SK-N-MC (cell line): ENCODE measurements at regions not wholly inside any gene's neighbourhood (a gene's known extent, or its start where the extent isn't known, plus 50 kb on each side); places are given as distances from the start of the nearest gene placed in this dataset.

Experiments used
- DNase-seq: peaks from one replicate; pipeline ENCODE4 v3.0.0-alpha.2; 2011; ENCODE audit warnings: low read depth, low spot score
- H3K27ac ChIP-seq: fragments of 200-600 bp; sonication (generic); 2 replicates; pipeline ENCODE4 v1.5.1; 2016; ENCODE audit warnings: mixed run types
- H3K36me3 ChIP-seq: fragments of 200-600 bp; sonication (generic); 2 replicates; pipeline ENCODE4 v1.6.1; 2017; ENCODE audit warnings: antibody characterized with exemption, low read length, mixed read lengths; ENCODE audit not compliant: insufficient read depth
- H3K4me3 ChIP-seq: fragments of 200-600 bp; sonication (generic); 2 replicates; pipeline ENCODE4 v1.5.1; 2016
- H3K9ac ChIP-seq: fragments of 200-600 bp; sonication (generic); 2 replicates; pipeline ENCODE4 v1.8.0; 2017; ENCODE audit warnings: mixed run types, mixed read lengths; ENCODE audit not compliant: insufficient read length
- H3K9me3 ChIP-seq: fragments of 200-600 bp; sonication (generic); 2 replicates; pipeline ENCODE4 v1.6.1; 2017; ENCODE audit warnings: low read depth, mild to moderate bottlenecking, antibody characterized with exemption, low read length, moderate library complexity, mixed read lengths
- EZH2 ChIP-seq: fragments of 200-600 bp; sonication (generic); IDR thresholded peaks from one replicate; pipeline ENCODE4 v1.6.1; 2017; ENCODE audit warnings: antibody characterized with exemption
- FOXP2 ChIP-seq: optimal IDR thresholded peaks from 2 replicates; pipeline ENCODE3; 2011; ENCODE audit warnings: mild to moderate bottlenecking, moderate library complexity; ENCODE audit not compliant: insufficient read depth; ENCODE audit errors: extremely low read length, control extremely low read depth
- POLR2AphosphoS5 ChIP-seq: IDR thresholded peaks from 2 replicates; pipeline ENCODE4 v1.6.1; 2012; ENCODE audit warnings: mild to moderate bottlenecking, low read depth, low read length, borderline replicate concordance

DNA sequence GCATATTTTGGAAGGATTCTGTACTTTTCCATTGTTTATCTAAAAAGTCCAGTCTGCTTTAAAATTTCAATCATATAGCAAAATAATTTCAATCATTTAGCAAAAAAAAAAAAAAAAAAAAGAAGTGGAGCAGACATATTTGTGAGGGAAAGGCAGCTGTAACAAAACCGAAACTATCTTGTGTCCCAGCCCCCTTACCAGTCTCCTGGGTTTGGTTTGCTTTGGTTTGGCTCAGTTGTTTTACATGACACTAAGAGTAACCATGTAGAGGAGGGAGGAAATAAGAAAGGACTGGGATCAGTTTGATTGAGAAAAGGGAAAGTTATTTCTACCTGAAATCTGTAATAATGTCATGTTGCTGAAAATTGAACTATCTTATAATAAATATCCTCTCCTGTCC lies 158.8 kb upstream of the GADL1 start:
- Histone ChIP-seq H3K36me3 (no peaks in the 10 kb centered on the region), H3K4me3 (no peak overlapping the region), H3K9ac (no peak overlapping the region), H3K27ac (no peak overlapping the region), H3K9me3 (no peaks in the 10 kb centered on the region)
- DNase-seq: no peak
- TF ChIP-seq EZH2: no peak
- TF ChIP-seq POLR2AphosphoS5: no peak
- no peak for TF ChIP-seq FOXP2

GRCh38 chr3:31054032-31054431 lies 159.6 kb upstream of the GADL1 start:
- no peak for DNase-seq
- Histone ChIP-seq H3K9ac (no peak overlapping the region), H3K4me3 (no peak overlapping the region), H3K9me3 (no peaks in the 10 kb centered on the region), H3K36me3 (no peaks in the 10 kb centered on the region), H3K27ac (no peak overlapping the region)
- TF ChIP-seq EZH2 (no peak), POLR2AphosphoS5 (no peak), FOXP2 (no peak)

DNA sequence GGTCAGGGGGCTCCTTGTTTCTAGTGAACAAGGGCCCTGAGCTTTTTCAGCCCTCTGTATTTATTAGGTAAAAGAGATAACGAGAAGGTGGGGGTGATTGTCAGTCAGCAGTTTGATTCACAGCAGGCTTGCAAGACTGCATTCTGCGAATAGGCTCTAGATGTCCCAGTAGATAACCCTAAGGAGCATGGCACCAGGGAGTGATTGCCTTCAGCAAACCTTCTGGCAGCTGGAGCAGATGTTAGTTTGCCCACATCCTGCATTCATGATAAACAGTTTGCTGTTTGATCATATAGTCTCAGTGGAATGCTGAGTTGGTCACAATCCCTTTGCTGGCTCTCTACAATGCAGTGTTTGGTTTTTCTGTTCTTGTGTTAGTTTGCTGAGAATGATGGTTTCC lies 161.3 kb upstream of the GADL1 start:
- TF ChIP-seq FOXP2 (no peak), POLR2AphosphoS5 (no peak), EZH2 (no peak)
- DNase-seq: no peak

DNA sequence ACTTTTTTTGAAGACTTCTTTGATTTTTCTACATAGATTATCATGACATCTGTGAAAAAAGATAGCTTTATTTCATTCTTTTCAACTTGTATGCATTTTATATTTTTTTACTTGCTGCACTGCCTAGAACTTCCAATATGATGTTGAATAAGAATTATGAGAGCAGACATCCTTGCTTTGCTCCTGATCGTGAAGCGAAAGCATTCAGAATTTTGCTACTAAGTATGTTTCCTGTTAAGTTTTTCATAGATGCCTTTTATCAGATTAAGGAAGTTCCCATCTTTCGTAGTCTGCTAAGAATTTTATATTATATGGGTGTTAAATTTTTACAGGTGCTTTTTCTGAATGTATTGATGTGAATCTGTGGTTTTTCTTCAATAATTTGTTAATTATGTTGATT lies 163.4 kb upstream of the GADL1 start:
- Histone ChIP-seq H3K9ac (no peak overlapping the region), H3K27ac (no peak overlapping the region), H3K9me3 (no peaks in the 10 kb centered on the region), H3K36me3 (no peaks in the 10 kb centered on the region), H3K4me3 (no peak overlapping the region)
- TF ChIP-seq POLR2AphosphoS5 (no peak), EZH2 (no peak), FOXP2 (no peak)
- no peak for DNase-seq

More for the DNA sequence above, 161.3 kb upstream of the GADL1 start:
- H3K27ac ChIP-seq: no peak overlapping the region
- no peaks in the 10 kb centered on the region for H3K9me3 ChIP-seq
- H3K36me3 ChIP-seq: no peaks in the 10 kb centered on the region
- no peak overlapping the region for H3K9ac ChIP-seq
- H3K4me3 ChIP-seq: no peak overlapping the region

- Histone ChIP-seq H3K4me3 (no peak overlapping the region), H3K36me3 (no peaks in the 10 kb centered on the region), H3K9ac (no peak overlapping the region), H3K27ac (no peak overlapping the region), H3K9me3 (no peaks in the 10 kb centered on the region)
- no peak for DNase-seq
- no peak for TF ChIP-seq POLR2AphosphoS5
- no peak for TF ChIP-seq FOXP2
- TF ChIP-seq EZH2: no peak
These were observed 169.6 kb upstream of the GADL1 start for GRCh38 chr3:31064021-31064420.

DNA sequence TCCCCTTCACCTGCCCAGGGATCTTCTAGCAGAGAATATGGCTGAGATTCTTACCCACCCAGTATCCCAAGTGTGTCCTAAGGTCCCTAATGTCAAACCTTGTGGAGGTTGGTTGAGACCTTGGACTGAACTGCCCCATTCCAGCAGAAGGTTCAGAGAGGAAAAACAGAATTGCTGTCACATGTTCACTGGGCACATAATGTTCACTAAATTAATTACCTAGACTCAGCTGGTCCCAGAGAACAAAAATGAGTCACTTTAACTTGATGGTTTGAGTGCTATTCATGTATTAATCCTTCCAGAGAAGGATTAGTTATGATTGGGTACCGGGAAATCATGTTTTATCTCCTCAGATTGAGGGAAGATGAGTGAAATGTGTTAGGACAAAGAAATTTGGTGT lies 171.3 kb upstream of the GADL1 start:
- H3K36me3 ChIP-seq: no peaks in the 10 kb centered on the region
- TF ChIP-seq EZH2 (no peak), POLR2AphosphoS5 (no peak), FOXP2 (no peak)
- DNase-seq: no peak
- H3K27ac ChIP-seq: no peak overlapping the region
- H3K9ac ChIP-seq: no peak overlapping the region
- H3K4me3 ChIP-seq: no peak overlapping the region
- no peaks in the 10 kb centered on the region for H3K9me3 ChIP-seq

- no peak overlapping the region for H3K27ac ChIP-seq
- peak overlapping the region; percentile 56 for H3K4me3 ChIP-seq
- H3K9me3 ChIP-seq: no peaks in the 10 kb centered on the region
- H3K36me3 ChIP-seq: no peaks in the 10 kb centered on the region
- H3K9ac ChIP-seq: no peak overlapping the region
- peak; percentile 79 for DNase-seq
- TF ChIP-seq FOXP2 (no peak), EZH2 (no peak), POLR2AphosphoS5 (no peak; the same call in 1 of the 2 replicates)
These were observed 172.5 kb upstream of the GADL1 start for GRCh38 chr3:31067004-31067403.

GRCh38 chr3:31075471-31075870 lies 181.0 kb upstream of the GADL1 start:
- Histone ChIP-seq H3K9me3 (no peaks in the 10 kb centered on the region), H3K9ac (no peak overlapping the region), H3K4me3 (no peak overlapping the region), H3K27ac (no peak overlapping the region), H3K36me3 (no peaks in the 10 kb centered on the region)
- no peak for TF ChIP-seq EZH2
- no peak for TF ChIP-seq POLR2AphosphoS5
- TF ChIP-seq FOXP2: no peak
- DNase-seq: no peak

GRCh38 chr3:31075876-31076275 lies 181.4 kb upstream of the GADL1 start:
- Histone ChIP-seq H3K27ac (no peak overlapping the region), H3K9ac (no peak overlapping the region), H3K9me3 (no peaks in the 10 kb centered on the region), H3K36me3 (no peaks in the 10 kb centered on the region), H3K4me3 (no peak overlapping the region)
- no peak for TF ChIP-seq EZH2
- no peak for TF ChIP-seq FOXP2
- no peak for DNase-seq
